Smooth muscle cell (in vitro differentiated cells): ENCODE measurements at regions not wholly inside any gene's neighbourhood (a gene's known extent, or its start where the extent isn't known, plus 50 kb on each side); places are given as distances from the start of the nearest gene placed in this dataset.

Source experiments
- DNase-seq: peaks from one replicate; lab custom pipeline; 2025; ENCODE audit not compliant: unreplicated experiment; lab: John Stamatoyannopoulos, UW
- H2AFZ ChIP-seq: fragments of 200-600 bp; sonication (generic); 2 replicates; pipeline ENCODE4 v1.6.0; 2016; ENCODE audit warnings: antibody characterized with exemption, low read depth, mild to moderate bottlenecking
- H3F3A ChIP-seq: fragments of 200-600 bp; sonication (generic); 2 replicates; pipeline ENCODE4 v1.6.0; 2017; ENCODE audit warnings: antibody characterized with exemption, low read depth
- H3K27ac ChIP-seq: fragments of 200-600 bp; sonication (generic); 2 replicates; pipeline ENCODE4 v1.5.1; 2016; ENCODE audit warnings: low read depth, mild to moderate bottlenecking
- H3K27me3 ChIP-seq: fragments of 200-600 bp; sonication (generic); 2 replicates; pipeline ENCODE4 v1.6.1; 2016; ENCODE audit warnings: low read depth, mild to moderate bottlenecking
- H3K36me3 ChIP-seq: fragments of 200-600 bp; sonication (generic); 2 replicates; pipeline ENCODE4 v1.5.1; 2016; ENCODE audit warnings: low read depth
- H3K4me1 ChIP-seq: fragments of 200-600 bp; sonication (generic); 2 replicates; pipeline ENCODE4 v1.5.1; 2016; ENCODE audit warnings: low read depth
- H3K4me2 ChIP-seq: fragments of 200-600 bp; sonication (generic); 2 replicates; pipeline ENCODE4 v1.6.0; 2016; ENCODE audit warnings: mild to moderate bottlenecking
- H3K4me3 ChIP-seq: fragments of 200-600 bp; sonication (generic); 2 replicates; pipeline ENCODE4 v1.5.1; 2016; ENCODE audit warnings: mild to moderate bottlenecking
- H3K79me2 ChIP-seq: fragments of 200-600 bp; sonication (generic); 2 replicates; pipeline ENCODE4 v1.6.0; 2016; ENCODE audit warnings: low read depth, mild to moderate bottlenecking
- H3K9ac ChIP-seq: fragments of 200-600 bp; sonication (generic); 2 replicates; pipeline ENCODE4 v1.6.0; 2016; ENCODE audit warnings: low read depth
- H3K9me3 ChIP-seq: fragments of 200-600 bp; sonication (generic); replicated peaks from 2 replicates; pipeline ENCODE4 v1.5.1; 2016; ENCODE audit warnings: low read depth
- H4K20me1 ChIP-seq: fragments of 200-600 bp; sonication (generic); 2 replicates; pipeline ENCODE4 v1.6.0; 2016; ENCODE audit warnings: low read depth
- WGBS: methylation state at CpG from one replicate; pipeline ENCODE4 v1.1.7; 2016; ENCODE audit warnings: low lambda C conversion rate; 5-methylcytosine and 5-hydroxymethylcytosine counted together
- TF ChIP-seq, protein P1 (sequence below): fragments of 200-600 bp; sonication (generic); IDR thresholded peaks from 2 replicates; pipeline ENCODE4 v1.5.1; 2017; ENCODE audit warnings: borderline replicate concordance, mild to moderate bottlenecking, antibody characterized with exemption; ENCODE audit not compliant: insufficient read depth, poor library complexity, severe bottlenecking

DNA sequence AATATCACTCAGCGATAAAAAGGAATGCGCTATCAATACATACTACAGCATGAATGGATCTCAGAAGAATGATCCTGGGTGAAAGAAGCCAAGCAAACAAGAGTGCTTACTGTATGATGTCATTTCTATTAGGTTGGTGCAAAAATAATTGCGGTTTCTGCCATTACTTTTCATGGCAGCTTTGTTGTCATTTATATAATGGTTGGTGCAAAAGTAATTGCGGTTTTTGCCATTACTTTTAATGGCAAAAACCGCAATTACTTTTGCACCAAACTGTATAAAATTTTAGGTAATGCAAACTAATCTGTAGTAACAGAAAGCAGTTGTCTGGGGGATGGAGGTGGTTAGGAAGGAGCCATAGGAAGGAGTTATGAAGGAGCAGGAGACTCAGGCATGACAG, 318.3 kb upstream of the ZMIZ1 start:
- TF ChIP-seq, protein P1, sequence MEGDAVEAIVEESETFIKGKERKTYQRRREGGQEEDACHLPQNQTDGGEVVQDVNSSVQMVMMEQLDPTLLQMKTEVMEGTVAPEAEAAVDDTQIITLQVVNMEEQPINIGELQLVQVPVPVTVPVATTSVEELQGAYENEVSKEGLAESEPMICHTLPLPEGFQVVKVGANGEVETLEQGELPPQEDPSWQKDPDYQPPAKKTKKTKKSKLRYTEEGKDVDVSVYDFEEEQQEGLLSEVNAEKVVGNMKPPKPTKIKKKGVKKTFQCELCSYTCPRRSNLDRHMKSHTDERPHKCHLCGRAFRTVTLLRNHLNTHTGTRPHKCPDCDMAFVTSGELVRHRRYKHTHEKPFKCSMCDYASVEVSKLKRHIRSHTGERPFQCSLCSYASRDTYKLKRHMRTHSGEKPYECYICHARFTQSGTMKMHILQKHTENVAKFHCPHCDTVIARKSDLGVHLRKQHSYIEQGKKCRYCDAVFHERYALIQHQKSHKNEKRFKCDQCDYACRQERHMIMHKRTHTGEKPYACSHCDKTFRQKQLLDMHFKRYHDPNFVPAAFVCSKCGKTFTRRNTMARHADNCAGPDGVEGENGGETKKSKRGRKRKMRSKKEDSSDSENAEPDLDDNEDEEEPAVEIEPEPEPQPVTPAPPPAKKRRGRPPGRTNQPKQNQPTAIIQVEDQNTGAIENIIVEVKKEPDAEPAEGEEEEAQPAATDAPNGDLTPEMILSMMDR: no peak
- Histone ChIP-seq H3K9me3 (no peaks in the 10 kb centered on the region), H2AFZ (no peak overlapping the region), H3K4me1 (peaks cover 16% of the 10 kb centered on the region), H3F3A (peaks cover 9% of the 10 kb centered on the region), H3K36me3 (no peaks in the 10 kb centered on the region), H3K9ac (no peak overlapping the region), H4K20me1 (no peaks in the 10 kb centered on the region), H3K27ac (no peak overlapping the region), H3K27me3 (no peaks in the 10 kb centered on the region), H3K79me2 (no peaks in the 10 kb centered on the region), H3K4me2 (no peak overlapping the region), H3K4me3 (no peak overlapping the region)
- 82% methylated on average over 5 of the region's 5 CpGs for WGBS
- no peak for DNase-seq

DNA sequence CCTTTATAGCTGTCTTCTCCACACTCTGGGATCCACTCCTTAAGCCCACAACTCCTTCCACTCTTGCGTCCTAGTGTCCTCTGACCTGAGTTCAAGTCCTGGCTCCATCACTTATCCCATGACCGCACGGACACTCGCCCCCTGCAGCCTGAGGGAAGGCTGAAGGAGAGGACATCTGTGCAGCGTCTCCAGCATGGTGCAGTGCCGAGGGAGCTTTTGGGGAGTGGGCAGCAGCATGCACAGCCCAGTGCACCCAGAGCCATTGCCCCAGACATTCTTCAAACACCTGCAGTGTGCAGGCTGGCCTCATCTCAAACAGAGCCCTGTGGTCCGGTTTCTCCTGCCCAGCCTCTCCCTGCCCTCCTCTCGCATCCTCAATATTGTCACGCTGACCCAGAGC, 317.1 kb upstream of the ZMIZ1 start:
- Histone ChIP-seq H3K27me3 (no peaks in the 10 kb centered on the region), H4K20me1 (no peaks in the 10 kb centered on the region), H3K4me3 (no peak overlapping the region), H2AFZ (no peak overlapping the region), H3K4me2 (no peak overlapping the region), H3F3A (peaks cover 11% of the 10 kb centered on the region), H3K36me3 (no peaks in the 10 kb centered on the region), H3K4me1 (peaks cover 18% of the 10 kb centered on the region), H3K9ac (no peak overlapping the region), H3K9me3 (no peaks in the 10 kb centered on the region), H3K27ac (no peak overlapping the region), H3K79me2 (no peaks in the 10 kb centered on the region)
- WGBS: 95% methylated on average over 9 of the region's 9 CpGs
- DNase-seq: no peak
- TF ChIP-seq, protein P1: no peak

DNA sequence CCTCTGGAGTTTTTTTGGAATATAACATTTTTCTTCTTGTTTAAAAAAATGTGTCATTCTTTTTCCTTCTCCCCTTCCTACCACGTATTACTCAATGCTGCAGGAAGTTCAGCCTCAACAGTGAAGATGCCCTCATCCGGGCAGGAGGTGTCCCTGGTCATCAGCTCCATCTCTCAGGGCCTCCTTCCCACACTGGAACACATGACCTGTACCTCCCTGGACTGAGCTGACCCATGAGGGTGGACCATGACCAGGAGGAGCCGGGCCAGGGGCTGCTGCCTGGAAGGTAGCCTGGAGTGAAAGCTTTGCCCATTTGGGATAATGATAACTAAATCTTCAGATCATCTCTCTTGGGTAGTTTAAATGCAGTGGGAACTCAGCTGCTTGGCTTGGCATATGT, 316.5 kb upstream of the ZMIZ1 start:
- TF ChIP-seq, protein P1: no peak
- WGBS: 85% methylated on average over 3 of the region's 3 CpGs
- Histone ChIP-seq H3K4me3 (no peak overlapping the region), H3K79me2 (no peaks in the 10 kb centered on the region), H3K9ac (no peak overlapping the region), H3K9me3 (no peaks in the 10 kb centered on the region), H3F3A (peaks cover 15% of the 10 kb centered on the region), H3K27me3 (no peaks in the 10 kb centered on the region), H3K36me3 (no peaks in the 10 kb centered on the region), H3K27ac (no peak overlapping the region), H3K4me1 (peaks cover 18% of the 10 kb centered on the region), H3K4me2 (no peak overlapping the region), H2AFZ (no peak overlapping the region), H4K20me1 (no peaks in the 10 kb centered on the region)
- DNase-seq: no peak

DNA sequence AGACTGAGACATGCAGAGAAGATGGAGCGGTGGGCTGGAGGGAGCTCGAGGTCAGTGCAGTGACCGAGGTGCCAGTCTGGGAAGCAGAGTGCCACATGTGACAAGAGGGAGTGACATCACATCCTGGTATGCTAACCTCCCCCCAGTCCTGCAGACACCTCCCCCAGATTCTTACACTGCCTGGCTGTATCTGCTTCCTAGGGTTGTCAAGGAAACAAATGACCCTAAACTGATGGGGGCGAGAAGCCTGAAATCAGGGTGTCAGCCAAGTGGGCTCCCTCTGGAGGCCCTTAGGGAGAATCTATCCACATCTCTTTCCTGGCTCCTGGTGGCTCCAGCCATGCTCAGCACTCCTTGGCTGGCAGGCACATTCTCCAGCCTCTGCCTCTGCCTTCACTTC, 316.1 kb upstream of the ZMIZ1 start:
- TF ChIP-seq, protein P1: no peak
- Histone ChIP-seq H2AFZ (no peak overlapping the region), H3K27ac (no peak overlapping the region), H3K9me3 (no peaks in the 10 kb centered on the region), H3K4me2 (no peak overlapping the region), H4K20me1 (no peaks in the 10 kb centered on the region), H3K9ac (no peak overlapping the region), H3K79me2 (no peaks in the 10 kb centered on the region), H3K4me3 (no peak overlapping the region), H3F3A (peaks cover 17% of the 10 kb centered on the region), H3K27me3 (no peaks in the 10 kb centered on the region), H3K36me3 (no peaks in the 10 kb centered on the region), H3K4me1 (peaks cover 18% of the 10 kb centered on the region)
- 92% methylated on average over 4 of the region's 4 CpGs for WGBS
- no peak for DNase-seq
